ENCODE measurements at regions not wholly inside any gene's neighbourhood (a gene's known extent, or its start where the extent isn't known, plus 50 kb on each side); places are given as distances from the start of the nearest gene placed in this dataset.

DNA sequence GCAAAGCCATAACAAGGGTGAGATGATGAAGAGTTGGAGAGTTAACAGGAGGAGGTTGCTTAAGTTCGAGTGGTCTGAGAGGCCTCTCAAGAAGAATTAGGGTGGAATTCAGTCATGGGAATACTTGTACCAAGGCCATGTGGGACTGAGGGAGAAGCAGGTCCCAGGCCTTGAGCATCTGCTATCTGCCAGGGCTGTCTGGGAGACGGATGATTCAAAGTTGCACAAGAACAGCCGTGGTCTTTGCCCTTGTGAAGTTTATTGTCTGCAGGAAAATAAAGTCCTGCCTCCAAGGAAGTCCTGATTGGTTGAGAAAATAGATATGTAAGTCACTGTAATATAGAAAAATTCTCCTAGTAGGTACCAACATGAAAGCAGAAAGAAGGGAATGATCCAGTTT lies 178.8 kb upstream of the RFC3 start:
- H3K4me3 ChIP-seq (replicated peaks; ENCODE audit: low read depth, low read length), result no peak overlapping the region
- DNase-seq (ENCODE audit: extremely low read depth, low read depth), result no peak
- TF ChIP-seq, protein P1, sequence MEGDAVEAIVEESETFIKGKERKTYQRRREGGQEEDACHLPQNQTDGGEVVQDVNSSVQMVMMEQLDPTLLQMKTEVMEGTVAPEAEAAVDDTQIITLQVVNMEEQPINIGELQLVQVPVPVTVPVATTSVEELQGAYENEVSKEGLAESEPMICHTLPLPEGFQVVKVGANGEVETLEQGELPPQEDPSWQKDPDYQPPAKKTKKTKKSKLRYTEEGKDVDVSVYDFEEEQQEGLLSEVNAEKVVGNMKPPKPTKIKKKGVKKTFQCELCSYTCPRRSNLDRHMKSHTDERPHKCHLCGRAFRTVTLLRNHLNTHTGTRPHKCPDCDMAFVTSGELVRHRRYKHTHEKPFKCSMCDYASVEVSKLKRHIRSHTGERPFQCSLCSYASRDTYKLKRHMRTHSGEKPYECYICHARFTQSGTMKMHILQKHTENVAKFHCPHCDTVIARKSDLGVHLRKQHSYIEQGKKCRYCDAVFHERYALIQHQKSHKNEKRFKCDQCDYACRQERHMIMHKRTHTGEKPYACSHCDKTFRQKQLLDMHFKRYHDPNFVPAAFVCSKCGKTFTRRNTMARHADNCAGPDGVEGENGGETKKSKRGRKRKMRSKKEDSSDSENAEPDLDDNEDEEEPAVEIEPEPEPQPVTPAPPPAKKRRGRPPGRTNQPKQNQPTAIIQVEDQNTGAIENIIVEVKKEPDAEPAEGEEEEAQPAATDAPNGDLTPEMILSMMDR (IDR thresholded peaks at IDR 0.05; ENCODE audit: low read depth, low read length, missing control alignments), result no peak

DNA sequence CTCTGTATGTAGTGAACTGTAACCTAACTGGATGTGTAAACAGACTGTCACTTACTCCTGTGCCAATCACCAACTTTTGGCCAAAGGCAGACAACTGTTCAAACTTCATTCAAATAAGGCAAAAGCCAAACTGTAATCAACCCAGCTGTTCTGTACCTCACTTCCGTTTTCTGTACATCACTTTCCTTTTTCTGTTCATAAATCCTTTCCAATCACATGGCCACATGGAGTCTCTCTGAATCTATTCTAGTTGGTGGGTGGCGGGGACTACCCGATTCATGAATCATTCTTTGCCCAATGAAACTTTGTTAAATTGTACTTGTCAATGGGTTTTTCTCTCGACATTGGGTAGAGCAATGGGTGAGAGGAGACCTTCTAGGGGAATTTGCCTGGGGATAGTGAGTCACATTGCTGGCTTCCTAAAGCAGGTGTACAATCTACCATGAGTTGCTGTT lies 178.3 kb upstream of the RFC3 start:
- no peak for DNase-seq (ENCODE audit: extremely low read depth, low read depth)
- TF ChIP-seq, protein P1 (IDR thresholded peaks at IDR 0.05; ENCODE audit: low read depth, low read length, missing control alignments), result no peak
- H3K4me3 ChIP-seq (replicated peaks; ENCODE audit: low read depth, low read length), result no peak overlapping the region

DNA sequence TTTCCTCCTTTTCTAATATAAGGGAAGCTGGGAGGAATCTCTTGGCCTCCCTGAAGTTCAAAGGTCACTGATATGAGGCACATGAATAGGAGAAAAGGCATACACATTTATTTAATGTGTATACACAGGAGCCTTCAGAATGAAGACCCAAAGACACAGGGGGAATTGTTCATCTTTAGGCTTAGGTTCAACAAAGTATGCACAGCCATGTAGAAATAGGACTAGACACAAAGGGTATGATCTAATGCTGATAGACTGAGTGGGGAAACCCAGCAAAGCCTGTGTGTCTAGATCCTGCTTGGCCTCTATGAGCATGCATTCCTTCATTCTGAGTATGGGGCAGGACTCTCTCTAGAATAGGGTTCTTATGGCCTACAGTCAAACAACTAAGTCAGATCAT lies 177.1 kb upstream of the RFC3 start:
- TF ChIP-seq, protein P1 (IDR thresholded peaks at IDR 0.05; ENCODE audit: low read depth, low read length, missing control alignments), result no peak
- no peak for DNase-seq (ENCODE audit: extremely low read depth, low read depth)
- H3K4me3 ChIP-seq (replicated peaks; ENCODE audit: low read depth, low read length), result no peak overlapping the region

DNA sequence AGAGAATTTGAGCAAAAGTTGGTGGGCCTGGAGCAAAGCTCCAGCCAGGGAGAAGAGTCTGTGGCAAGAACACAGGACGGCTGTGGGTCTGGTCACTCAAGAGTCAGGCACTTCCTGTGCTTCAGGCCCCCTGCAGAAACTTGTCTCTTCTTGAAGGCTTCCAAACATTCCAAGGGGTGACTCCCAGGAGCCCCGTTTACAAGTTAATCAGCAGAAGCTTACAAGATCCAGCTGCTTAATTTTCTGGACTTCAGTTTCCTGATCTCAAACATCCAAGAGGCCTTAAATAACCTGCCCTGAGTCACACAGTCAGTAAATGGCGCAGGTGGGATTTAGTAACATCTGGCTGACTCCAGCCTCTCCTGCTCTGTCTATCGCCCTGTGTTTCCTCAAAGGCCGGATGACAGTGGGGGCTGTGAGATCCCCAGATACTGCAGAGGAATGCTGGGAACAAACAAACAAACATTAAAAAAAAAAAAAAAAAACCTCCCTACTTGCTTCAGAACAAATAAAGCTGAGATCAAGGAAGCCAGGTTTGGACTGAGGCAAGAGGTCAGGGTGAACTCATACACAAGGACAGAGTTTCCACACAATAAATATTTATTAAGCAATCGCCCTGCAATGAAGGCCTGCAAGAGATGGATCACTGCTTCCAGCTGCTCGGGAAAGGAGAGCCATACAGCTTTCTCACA lies 175.4 kb upstream of the RFC3 start:
- no peak overlapping the region for H3K4me3 ChIP-seq (replicated peaks; ENCODE audit: low read depth, low read length)
- TF ChIP-seq, protein P1 (IDR thresholded peaks at IDR 0.05; ENCODE audit: low read depth, low read length, missing control alignments), result no peak
- DNase-seq (ENCODE audit: extremely low read depth, low read depth), result no peak

DNA sequence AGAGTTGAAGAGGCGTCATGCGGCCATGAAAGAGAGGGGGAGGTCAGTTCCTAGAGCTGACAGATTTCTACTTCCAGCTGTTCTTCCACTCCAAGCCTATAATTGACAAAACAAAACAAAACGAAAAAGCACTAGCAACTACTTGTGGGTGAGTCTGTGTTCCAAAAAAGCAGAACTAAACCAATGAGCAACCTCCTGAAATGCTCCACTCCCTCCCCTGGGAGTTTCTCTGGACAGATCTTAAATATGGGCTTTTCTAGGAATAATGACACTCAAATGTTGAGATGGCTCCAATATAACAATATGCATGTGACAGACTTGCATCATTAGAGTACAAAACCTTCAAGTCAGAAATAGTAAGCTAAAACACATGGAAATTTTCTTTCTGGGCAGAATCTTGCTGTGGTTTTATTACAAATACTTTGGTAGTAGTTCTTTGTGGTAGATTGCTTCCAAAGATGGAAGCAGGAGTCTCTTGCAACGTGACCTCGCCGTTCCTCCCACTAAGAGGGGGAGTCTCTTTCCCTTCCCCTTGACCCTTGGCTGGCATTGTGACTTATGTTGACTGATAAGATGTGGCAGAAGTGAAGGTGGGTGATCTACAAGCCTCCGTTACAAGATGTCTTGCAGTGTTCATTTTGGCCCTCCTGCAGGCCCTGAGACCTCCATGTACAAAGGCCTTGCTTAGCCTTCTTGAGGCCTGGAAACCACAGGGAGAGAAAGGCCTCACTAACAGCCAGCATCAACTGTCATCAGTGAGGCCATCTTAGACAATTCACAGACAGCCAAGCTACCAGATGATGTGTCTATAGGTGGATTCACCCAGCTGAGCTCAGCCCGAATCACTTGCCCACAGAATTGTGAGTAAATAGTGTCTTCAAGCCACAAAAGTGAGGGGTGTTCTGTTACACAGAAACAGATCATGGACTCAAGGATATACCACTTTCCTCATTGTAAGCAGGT lies 173.1 kb upstream of the RFC3 start:
- no peak for DNase-seq (ENCODE audit: extremely low read depth, low read depth)
- no peak overlapping the region for H3K4me3 ChIP-seq (replicated peaks; ENCODE audit: low read depth, low read length)
- TF ChIP-seq, protein P1 (IDR thresholded peaks at IDR 0.05; ENCODE audit: low read depth, low read length, missing control alignments), result no peak

DNA sequence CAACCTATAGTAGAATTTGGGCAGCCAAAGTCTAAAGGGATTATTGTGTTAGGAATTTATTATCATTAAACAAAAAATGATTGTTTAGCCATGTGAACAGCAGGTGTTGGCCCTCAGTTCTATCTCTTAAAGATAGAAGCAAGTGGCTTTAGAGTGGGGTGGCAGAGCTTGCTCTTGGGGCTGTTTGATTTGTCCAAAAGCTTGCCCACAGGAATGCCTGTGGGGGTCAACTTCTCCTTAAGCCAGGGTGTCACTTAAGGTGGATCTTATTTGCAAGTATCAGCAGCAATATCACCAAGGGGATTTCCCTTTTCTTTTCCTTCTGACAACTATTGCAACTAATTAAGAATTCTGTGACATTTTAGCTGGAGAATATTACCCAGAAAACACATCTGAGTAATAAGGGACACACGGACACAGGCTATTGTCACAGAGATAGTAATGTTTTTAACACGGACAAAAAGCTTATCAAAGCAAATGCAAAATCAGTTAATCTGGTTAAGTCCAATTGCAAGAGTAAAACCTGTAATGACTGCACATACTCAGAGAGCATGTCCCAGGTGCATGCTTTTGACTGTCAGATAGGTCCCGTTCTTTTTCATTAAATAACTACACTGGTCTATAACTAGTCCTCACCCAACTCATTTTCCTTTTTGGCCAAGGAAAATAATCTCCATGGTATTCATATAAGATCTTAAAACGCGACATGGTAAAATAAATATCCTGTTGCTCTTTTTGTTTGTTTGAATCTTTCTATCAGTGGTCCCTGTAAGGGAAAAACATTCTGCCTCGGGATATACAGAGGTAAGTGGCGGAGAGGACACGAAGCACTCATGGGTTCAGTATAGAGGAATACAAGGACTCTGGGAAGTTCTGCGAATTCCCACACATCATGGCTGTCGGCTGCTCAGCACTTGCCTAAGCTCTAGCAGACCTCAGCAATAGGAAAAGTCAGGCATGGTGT lies 172.1 kb upstream of the RFC3 start:
- H3K4me3 ChIP-seq (replicated peaks; ENCODE audit: low read depth, low read length), result no peak overlapping the region
- TF ChIP-seq, protein P1 (IDR thresholded peaks at IDR 0.05; ENCODE audit: low read depth, low read length, missing control alignments), result no peak
- DNase-seq (ENCODE audit: extremely low read depth, low read depth), result no peak

Measured in HFF-Myc (cell line).